MM.1S (cell line): ENCODE measurements at regions not wholly inside any gene's neighbourhood (a gene's known extent, or its start where the extent isn't known, plus 50 kb on each side); places are given as distances from the start of the nearest gene placed in this dataset.

Experiments
- DNase-seq: peaks from one replicate; pipeline ENCODE4 v3.0.0-alpha.2; 2015
- H2AFZ ChIP-seq: fragments of 300-600 bp; sonication (generic); 2 replicates; pipeline ENCODE4 v1.6.0; 2016; ENCODE audit warnings: antibody characterized with exemption, low read length
- H3F3A ChIP-seq: fragments of 300-600 bp; sonication (generic); 2 replicates; pipeline ENCODE4 v1.6.1; 2016; ENCODE audit warnings: mild to moderate bottlenecking, antibody characterized with exemption, low read length, moderate library complexity, mixed read lengths; ENCODE audit not compliant: insufficient read depth
- H3K27ac ChIP-seq: fragments of 300-600 bp; sonication (generic); 2 replicates; pipeline ENCODE4 v1.5.1; 2016; ENCODE audit warnings: mild to moderate bottlenecking, low read length
- H3K27me3 ChIP-seq: fragments of 300-600 bp; sonication (generic); replicated peaks from 2 replicates; pipeline ENCODE4 v1.6.0; 2016; ENCODE audit warnings: low read length; ENCODE audit not compliant: insufficient read depth
- H3K36me3 ChIP-seq: fragments of 300-600 bp; sonication (generic); replicated peaks from 2 replicates; pipeline ENCODE4 v1.6.1; 2016; ENCODE audit warnings: mild to moderate bottlenecking, low read length, mixed read lengths; ENCODE audit not compliant: insufficient read depth
- H3K4me1 ChIP-seq: fragments of 300-600 bp; sonication (generic); 2 replicates; pipeline ENCODE4 v1.6.1; 2016; ENCODE audit warnings: low read length, mixed read lengths
- H3K4me2 ChIP-seq: fragments of 300-600 bp; sonication (generic); 2 replicates; pipeline ENCODE4 v1.6.0; 2016; ENCODE audit warnings: low read depth, low read length
- H3K4me3 ChIP-seq: fragments of 300-600 bp; sonication (generic); 2 replicates; pipeline ENCODE4 v1.5.1; 2016; ENCODE audit warnings: low read length, mixed read lengths
- H3K79me2 ChIP-seq: fragments of 300-600 bp; sonication (generic); 2 replicates; pipeline ENCODE4 v1.6.1; 2016; ENCODE audit warnings: mixed run types, low read length, mixed read lengths
- H3K9ac ChIP-seq: fragments of 300-600 bp; sonication (generic); 2 replicates; pipeline ENCODE4 v1.6.1; 2016; ENCODE audit warnings: low read length, mixed read lengths
- H3K9me2 ChIP-seq: fragments of 300-600 bp; sonication (generic); replicated peaks from 2 replicates; pipeline ENCODE4 v1.6.1; 2016; ENCODE audit warnings: mild to moderate bottlenecking, low read length, mixed read lengths; ENCODE audit not compliant: insufficient read depth
- H3K9me3 ChIP-seq: fragments of 300-600 bp; sonication (generic); replicated peaks from 2 replicates; pipeline ENCODE4 v1.6.1; 2016; ENCODE audit warnings: mild to moderate bottlenecking, low read length, mixed read lengths; ENCODE audit not compliant: insufficient read depth
- H4K20me1 ChIP-seq: fragments of 300-600 bp; sonication (generic); 2 replicates; pipeline ENCODE4 v1.6.1; 2016; ENCODE audit warnings: mild to moderate bottlenecking, low read length, moderate library complexity, mixed read lengths; ENCODE audit not compliant: insufficient read depth
- EZH2 ChIP-seq: fragments of 300-600 bp; sonication (generic); optimal IDR thresholded peaks from 2 replicates; pipeline ENCODE3; 2017; ENCODE audit warnings: low read depth, mild to moderate bottlenecking, antibody characterized with exemption, low read length, mixed read lengths
- EZH2phosphoT487 ChIP-seq: fragments of 300-600 bp; sonication (generic); IDR thresholded peaks from 2 replicates; pipeline ENCODE4 v1.6.1; 2018; ENCODE audit warnings: antibody characterized with exemption, low read length
- TF ChIP-seq, protein P1 (sequence below): fragments of 300-600 bp; sonication (generic); IDR thresholded peaks from 2 replicates; pipeline ENCODE4 v1.5.1; 2016; ENCODE audit warnings: antibody characterized with exemption, low read length, mixed read lengths

DNA sequence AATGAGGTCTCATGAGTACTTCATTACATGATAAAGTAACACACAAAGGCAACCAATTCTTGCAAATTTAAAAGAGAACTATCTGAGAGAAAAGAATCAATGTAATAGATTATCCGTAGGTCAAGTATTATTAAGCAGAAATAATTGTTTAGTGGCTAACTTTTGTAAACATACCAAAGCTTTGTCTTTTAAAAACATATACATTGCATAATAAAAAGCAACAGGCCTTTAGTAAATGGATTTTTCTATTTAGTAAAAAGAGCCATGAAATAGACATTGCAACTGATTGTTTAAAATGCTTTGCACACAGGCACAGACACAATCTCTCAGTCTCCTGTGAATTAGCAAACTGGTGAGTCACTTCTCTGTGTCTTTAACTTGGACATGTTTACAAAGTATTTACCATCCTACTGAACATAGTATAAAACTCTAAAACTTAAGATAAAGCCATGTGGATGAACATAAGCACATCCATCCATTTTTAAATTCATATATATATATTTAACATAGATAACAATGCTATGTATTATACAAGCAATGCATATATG, 518.7 kb upstream of the MGAT4C start:
- TF ChIP-seq, protein P1, sequence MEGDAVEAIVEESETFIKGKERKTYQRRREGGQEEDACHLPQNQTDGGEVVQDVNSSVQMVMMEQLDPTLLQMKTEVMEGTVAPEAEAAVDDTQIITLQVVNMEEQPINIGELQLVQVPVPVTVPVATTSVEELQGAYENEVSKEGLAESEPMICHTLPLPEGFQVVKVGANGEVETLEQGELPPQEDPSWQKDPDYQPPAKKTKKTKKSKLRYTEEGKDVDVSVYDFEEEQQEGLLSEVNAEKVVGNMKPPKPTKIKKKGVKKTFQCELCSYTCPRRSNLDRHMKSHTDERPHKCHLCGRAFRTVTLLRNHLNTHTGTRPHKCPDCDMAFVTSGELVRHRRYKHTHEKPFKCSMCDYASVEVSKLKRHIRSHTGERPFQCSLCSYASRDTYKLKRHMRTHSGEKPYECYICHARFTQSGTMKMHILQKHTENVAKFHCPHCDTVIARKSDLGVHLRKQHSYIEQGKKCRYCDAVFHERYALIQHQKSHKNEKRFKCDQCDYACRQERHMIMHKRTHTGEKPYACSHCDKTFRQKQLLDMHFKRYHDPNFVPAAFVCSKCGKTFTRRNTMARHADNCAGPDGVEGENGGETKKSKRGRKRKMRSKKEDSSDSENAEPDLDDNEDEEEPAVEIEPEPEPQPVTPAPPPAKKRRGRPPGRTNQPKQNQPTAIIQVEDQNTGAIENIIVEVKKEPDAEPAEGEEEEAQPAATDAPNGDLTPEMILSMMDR, result no peak
- TF ChIP-seq EZH2 (no peak), EZH2phosphoT487 (no peak)

DNA sequence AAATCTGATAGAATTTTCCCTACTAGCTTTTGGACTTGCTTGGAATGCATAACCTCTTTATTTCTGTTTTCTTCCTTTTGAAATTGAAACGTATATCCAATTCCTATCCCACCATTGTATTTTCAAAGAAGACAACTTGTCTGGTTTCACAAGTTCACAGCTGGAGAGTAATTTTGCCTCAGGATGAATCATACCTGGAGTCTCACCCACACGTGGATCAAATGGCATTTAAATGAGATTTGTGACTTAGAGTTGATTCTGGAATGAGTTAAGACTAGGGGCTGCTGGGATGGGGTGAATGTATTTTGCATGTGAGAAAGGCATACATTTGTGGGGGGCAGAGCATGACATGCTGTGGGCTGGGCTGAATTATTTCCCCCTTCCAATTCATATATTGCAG, 516.5 kb upstream of the MGAT4C start:
- no peak overlapping the region for H3K4me3 ChIP-seq
- no peaks in the 10 kb centered on the region for H3K27me3 ChIP-seq
- no peaks in the 10 kb centered on the region for H3K9me3 ChIP-seq
- no peak overlapping the region for H3K27ac ChIP-seq
- no peaks in the 10 kb centered on the region for H3K79me2 ChIP-seq
- no peak overlapping the region for H3K9ac ChIP-seq
- H3K36me3 ChIP-seq, result no peaks in the 10 kb centered on the region
- no peak overlapping the region for H3K4me2 ChIP-seq
- H4K20me1 ChIP-seq, result no peaks in the 10 kb centered on the region
- DNase-seq, result no peak
- H2AFZ ChIP-seq, result no peak overlapping the region
- no peaks in the 10 kb centered on the region for H3K4me1 ChIP-seq
- H3K9me2 ChIP-seq, result no peaks in the 10 kb centered on the region
- no peaks in the 10 kb centered on the region for H3F3A ChIP-seq
- TF ChIP-seq EZH2, result no peak
- TF ChIP-seq, protein P1, result no peak
- no peak for TF ChIP-seq EZH2phosphoT487

More for the DNA sequence above, 518.7 kb upstream of the MGAT4C start:
- no peaks in the 10 kb centered on the region for H4K20me1 ChIP-seq
- no peak overlapping the region for H3K27ac ChIP-seq
- no peak overlapping the region for H3K4me3 ChIP-seq
- no peak overlapping the region for H3K4me2 ChIP-seq
- H2AFZ ChIP-seq, result no peak overlapping the region
- no peaks in the 10 kb centered on the region for H3K79me2 ChIP-seq
- no peaks in the 10 kb centered on the region for H3F3A ChIP-seq
- H3K4me1 ChIP-seq, result no peaks in the 10 kb centered on the region
- no peaks in the 10 kb centered on the region for H3K9me2 ChIP-seq
- no peaks in the 10 kb centered on the region for H3K27me3 ChIP-seq
- H3K36me3 ChIP-seq, result no peaks in the 10 kb centered on the region
- no peaks in the 10 kb centered on the region for H3K9me3 ChIP-seq
- no peak for DNase-seq
- H3K9ac ChIP-seq, result no peak overlapping the region

DNA sequence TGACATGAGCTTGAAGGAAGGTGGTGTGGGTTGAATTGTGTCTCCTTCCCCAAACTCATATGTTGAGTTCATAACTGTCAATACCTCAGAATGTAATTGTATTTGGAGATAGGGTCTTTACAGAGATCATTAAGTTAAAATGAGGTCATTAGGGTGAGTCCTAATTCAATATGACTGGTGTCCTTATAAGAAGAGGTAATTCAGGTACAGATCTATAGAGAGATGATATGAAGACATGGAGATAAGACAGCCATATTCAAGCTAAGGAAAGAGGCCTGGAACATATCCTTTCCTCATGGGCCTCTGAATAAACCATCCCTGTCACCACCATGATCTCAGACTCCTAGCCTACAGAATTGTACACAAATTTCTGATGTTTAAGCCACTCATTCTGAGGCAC, 514.7 kb upstream of the MGAT4C start:
- Histone ChIP-seq H3K27ac (no peak overlapping the region), H3K79me2 (no peaks in the 10 kb centered on the region), H3K27me3 (no peaks in the 10 kb centered on the region)

More for the DNA sequence above, 514.7 kb upstream of the MGAT4C start:
- no peaks in the 10 kb centered on the region for H3F3A ChIP-seq
- no peaks in the 10 kb centered on the region for H3K9me2 ChIP-seq
- no peak overlapping the region for H3K4me3 ChIP-seq
- TF ChIP-seq EZH2phosphoT487 (no peak), EZH2 (no peak)
- TF ChIP-seq, protein P1, result no peak
- no peak for DNase-seq
- H3K4me2 ChIP-seq, result no peak overlapping the region
- no peaks in the 10 kb centered on the region for H4K20me1 ChIP-seq
- H3K9me3 ChIP-seq, result no peaks in the 10 kb centered on the region
- no peaks in the 10 kb centered on the region for H3K36me3 ChIP-seq
- H3K4me1 ChIP-seq, result no peaks in the 10 kb centered on the region
- no peak overlapping the region for H2AFZ ChIP-seq
- no peak overlapping the region for H3K9ac ChIP-seq
